ENCODE measurements at regions not wholly inside any gene's neighbourhood (a gene's known extent, or its start where the extent isn't known, plus 50 kb on each side); places are given as distances from the start of the nearest gene placed in this dataset.

GRCh38 chr18:57207124-57207916 lies 60.4 kb downstream of the BOD1L2 start:
- TF ChIP-seq CTCF (conservative IDR thresholded peaks at IDR 0.05 in 1 of 2, IDR thresholded peaks at IDR 0.05 in 1 of 2; ENCODE audit: low read depth in 1 of 2, low read length in 2 of 2), result no peak
- no peak for TF ChIP-seq EZH2 (IDR thresholded peaks at IDR 0.05; ENCODE audit: low read length, missing control alignments)
